ENCODE measurements at regions not wholly inside any gene's neighbourhood (a gene's known extent, or its start where the extent isn't known, plus 50 kb on each side); places are given as distances from the start of the nearest gene placed in this dataset.

DNA sequence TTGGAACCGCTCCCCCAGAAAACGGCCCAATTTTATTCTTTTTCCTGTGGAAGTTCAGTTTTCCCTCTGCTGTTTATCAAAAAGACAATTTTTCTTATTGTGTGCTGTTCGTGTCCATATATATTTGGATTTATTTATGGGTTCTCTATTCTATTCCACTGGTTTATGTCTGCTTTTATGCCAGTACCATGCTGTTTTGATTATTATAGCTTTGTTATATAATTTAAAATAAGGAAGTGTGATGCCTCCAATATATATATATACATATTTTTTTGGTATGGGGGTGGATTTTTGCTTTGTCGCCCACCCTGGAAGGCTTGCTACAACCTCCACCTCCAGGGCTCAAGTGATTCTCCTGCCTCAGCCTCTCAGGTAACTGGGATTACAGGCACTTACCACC, 103.3 kb downstream of the TFAP2B start:
- Histone ChIP-seq H3K9me3 (no peaks in the 10 kb centered on the region), H3K27me3 (no peaks in the 10 kb centered on the region), H3K27ac (no peak overlapping the region), H3K36me3 (no peaks in the 10 kb centered on the region), H3K4me3 (no peak overlapping the region), H3K4me1 (no peaks in the 10 kb centered on the region)
- intact Hi-C loops (cut with DNase I): no loop called here
- TF ChIP-seq, protein P1, sequence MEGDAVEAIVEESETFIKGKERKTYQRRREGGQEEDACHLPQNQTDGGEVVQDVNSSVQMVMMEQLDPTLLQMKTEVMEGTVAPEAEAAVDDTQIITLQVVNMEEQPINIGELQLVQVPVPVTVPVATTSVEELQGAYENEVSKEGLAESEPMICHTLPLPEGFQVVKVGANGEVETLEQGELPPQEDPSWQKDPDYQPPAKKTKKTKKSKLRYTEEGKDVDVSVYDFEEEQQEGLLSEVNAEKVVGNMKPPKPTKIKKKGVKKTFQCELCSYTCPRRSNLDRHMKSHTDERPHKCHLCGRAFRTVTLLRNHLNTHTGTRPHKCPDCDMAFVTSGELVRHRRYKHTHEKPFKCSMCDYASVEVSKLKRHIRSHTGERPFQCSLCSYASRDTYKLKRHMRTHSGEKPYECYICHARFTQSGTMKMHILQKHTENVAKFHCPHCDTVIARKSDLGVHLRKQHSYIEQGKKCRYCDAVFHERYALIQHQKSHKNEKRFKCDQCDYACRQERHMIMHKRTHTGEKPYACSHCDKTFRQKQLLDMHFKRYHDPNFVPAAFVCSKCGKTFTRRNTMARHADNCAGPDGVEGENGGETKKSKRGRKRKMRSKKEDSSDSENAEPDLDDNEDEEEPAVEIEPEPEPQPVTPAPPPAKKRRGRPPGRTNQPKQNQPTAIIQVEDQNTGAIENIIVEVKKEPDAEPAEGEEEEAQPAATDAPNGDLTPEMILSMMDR (IDR thresholded peaks at IDR 0.05): no peak
- TF ChIP-seq POLR2A (IDR thresholded peaks at IDR 0.05): no peak
- TF ChIP-seq POLR2AphosphoS5 (IDR thresholded peaks at IDR 0.05; ENCODE audit: insufficient read depth in 1 of 2, low read depth in 1 of 2): no peak
- no peak for DNase-seq (ENCODE audit: extremely low spot score in 2 of 2)

DNA sequence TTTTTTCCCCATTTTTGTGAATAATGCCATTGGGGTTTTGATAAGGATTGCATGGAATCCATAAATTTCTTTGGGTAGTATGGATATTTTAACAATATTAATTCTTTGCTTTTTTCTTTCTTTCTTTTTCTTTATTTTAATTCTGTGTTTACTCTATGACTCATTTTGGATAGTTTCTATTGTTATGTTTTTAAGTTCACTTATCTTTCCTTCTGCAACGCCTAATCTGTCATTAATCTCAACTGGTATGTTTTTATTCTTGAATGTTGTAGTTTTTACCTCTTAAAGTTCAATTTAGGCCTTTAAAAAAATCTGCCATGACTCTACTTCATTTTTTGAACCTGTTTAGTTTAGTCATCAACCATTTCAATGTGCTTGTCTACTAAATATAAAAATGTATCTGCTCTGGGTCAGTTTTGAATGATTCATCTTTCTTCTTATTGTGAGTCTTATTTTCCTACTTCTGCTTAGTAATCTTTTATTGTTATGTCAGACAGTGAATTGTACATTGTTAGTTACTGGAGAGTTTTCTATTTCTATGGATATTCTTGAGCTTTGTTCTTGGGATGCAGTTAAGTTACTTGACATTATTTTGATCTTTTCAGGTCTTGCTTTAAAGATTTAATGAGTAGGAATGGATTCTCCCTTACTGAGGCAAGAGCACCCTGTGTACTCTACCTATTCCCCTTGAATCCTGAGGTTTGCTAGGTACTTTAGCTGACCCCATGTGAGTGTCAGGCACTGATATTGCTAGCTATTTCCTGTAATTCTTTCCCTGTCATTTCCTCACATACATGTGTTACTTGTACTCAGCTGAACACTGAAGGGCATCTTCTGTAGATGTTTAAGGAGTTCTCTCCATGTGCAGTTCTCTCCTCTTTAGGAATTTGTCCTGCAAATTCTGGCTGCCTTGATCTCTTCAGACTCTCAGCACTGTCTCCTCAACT, 104.2 kb downstream of the TFAP2B start:
- no peaks in the 10 kb centered on the region for H3K27me3 ChIP-seq
- H3K4me1 ChIP-seq: no peaks in the 10 kb centered on the region
- H3K27ac ChIP-seq: no peak overlapping the region
- H3K9me3 ChIP-seq: no peaks in the 10 kb centered on the region
- no peak for DNase-seq (ENCODE audit: extremely low spot score in 2 of 2)
- intact Hi-C loops (cut with DNase I): no loop called here
- H3K36me3 ChIP-seq: no peaks in the 10 kb centered on the region
- no peak for TF ChIP-seq POLR2AphosphoS5 (IDR thresholded peaks at IDR 0.05; ENCODE audit: insufficient read depth in 1 of 2, low read depth in 1 of 2)
- TF ChIP-seq, protein P1 (IDR thresholded peaks at IDR 0.05): no peak
- no peak for TF ChIP-seq POLR2A (IDR thresholded peaks at IDR 0.05)
- H3K4me3 ChIP-seq: no peak overlapping the region

DNA sequence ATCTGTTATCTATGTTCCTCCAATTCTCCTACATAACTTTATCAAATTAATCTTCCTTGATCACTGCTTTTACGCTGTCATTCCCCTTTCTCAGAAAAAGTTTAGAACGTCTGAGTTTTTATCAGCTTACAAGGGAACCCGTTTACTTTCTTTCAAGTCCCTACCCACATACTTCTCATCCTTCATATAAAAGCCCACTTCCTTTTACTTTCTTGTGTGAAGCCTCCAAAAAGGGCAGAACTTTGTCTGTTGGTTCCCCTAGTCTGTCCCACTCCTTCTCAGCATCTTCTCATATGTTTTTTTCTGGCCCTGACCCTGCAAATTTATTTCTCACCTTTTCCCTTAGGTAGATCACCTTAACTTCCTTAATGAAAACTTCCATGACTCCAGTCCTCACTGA, 106.1 kb downstream of the TFAP2B start:
- no peak for DNase-seq (ENCODE audit: extremely low spot score in 2 of 2)
- H3K4me3 ChIP-seq: no peak overlapping the region
- no peaks in the 10 kb centered on the region for H3K4me1 ChIP-seq
- intact Hi-C loops (cut with DNase I): no loop called here
- no peaks in the 10 kb centered on the region for H3K9me3 ChIP-seq
- TF ChIP-seq POLR2AphosphoS5 (IDR thresholded peaks at IDR 0.05; ENCODE audit: insufficient read depth in 1 of 2, low read depth in 1 of 2): no peak
- H3K27me3 ChIP-seq: no peaks in the 10 kb centered on the region
- no peaks in the 10 kb centered on the region for H3K36me3 ChIP-seq
- H3K27ac ChIP-seq: no peak overlapping the region

DNA sequence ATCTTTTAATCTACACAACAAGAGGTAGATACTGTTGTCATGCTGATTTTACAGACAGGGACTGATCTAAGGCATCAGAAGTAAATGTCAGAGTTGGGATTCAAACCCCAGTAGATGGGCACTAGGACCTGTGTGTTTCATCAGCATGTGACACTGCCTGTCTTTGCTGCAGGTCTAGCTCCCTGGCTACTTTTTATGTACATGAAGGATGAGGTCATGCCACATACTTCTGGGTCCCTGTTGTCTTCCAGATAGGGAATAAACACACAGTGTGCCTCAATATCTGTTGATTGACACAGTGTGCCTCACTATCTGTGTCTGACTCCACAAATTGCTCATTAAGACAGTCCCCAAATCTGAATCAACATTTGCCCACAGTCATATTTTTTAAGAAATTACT, 106.9 kb downstream of the TFAP2B start:
- Histone ChIP-seq H3K27me3 (no peaks in the 10 kb centered on the region), H3K4me1 (no peaks in the 10 kb centered on the region), H3K4me3 (no peak overlapping the region), H3K36me3 (no peaks in the 10 kb centered on the region), H3K27ac (no peak overlapping the region), H3K9me3 (no peaks in the 10 kb centered on the region)
- no peak for DNase-seq (ENCODE audit: extremely low spot score in 2 of 2)
- TF ChIP-seq POLR2A (IDR thresholded peaks at IDR 0.05): no peak
- TF ChIP-seq, protein P1 (IDR thresholded peaks at IDR 0.05): no peak
- no peak for TF ChIP-seq POLR2AphosphoS5 (IDR thresholded peaks at IDR 0.05; ENCODE audit: insufficient read depth in 1 of 2, low read depth in 1 of 2)
- intact Hi-C loops (cut with DNase I): no loop called here

DNA sequence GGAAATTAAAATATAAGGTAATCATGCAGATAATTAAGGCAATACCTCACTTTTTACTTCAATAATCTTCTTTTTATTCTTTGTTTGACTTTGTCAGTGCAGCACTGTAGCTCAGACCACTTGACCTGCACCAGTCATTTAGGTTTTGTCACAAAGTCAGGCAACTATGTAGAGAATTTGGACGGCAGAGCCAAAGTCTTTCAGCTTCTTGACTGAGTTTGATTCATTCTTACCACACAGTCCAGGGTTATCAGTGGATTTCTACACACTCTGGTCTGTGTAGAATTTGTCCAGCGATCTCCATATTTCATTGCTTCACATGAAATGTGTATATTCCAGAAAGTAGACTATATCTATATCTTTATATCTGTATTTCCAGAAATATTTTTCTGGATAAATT, 107.3 kb downstream of the TFAP2B start:
- no peak overlapping the region for H3K27ac ChIP-seq
- H3K36me3 ChIP-seq: no peaks in the 10 kb centered on the region
- TF ChIP-seq POLR2AphosphoS5 (IDR thresholded peaks at IDR 0.05; ENCODE audit: insufficient read depth in 1 of 2, low read depth in 1 of 2): no peak
- TF ChIP-seq POLR2A (IDR thresholded peaks at IDR 0.05): no peak
- TF ChIP-seq, protein P1 (IDR thresholded peaks at IDR 0.05): no peak
- no peak overlapping the region for H3K4me3 ChIP-seq
- no peaks in the 10 kb centered on the region for H3K4me1 ChIP-seq
- DNase-seq (ENCODE audit: extremely low spot score in 2 of 2): no peak
- no peaks in the 10 kb centered on the region for H3K27me3 ChIP-seq
- no peaks in the 10 kb centered on the region for H3K9me3 ChIP-seq
- intact Hi-C loops (cut with DNase I): no loop called here

Measured in vagina (tissue), 2 donors.